HG02610 (cell line): ENCODE measurements at regions not wholly inside any gene's neighbourhood (a gene's known extent, or its start where the extent isn't known, plus 50 kb on each side); places are given as distances from the start of the nearest gene placed in this dataset.
"Not testable (repeated sequence)": the region's sequence is repeated elsewhere in the genome, so short reads cannot be mapped to it uniquely, and the experiment has no call there.

Experiments used
- ATAC-seq: cut with Tn5 transposase; IDR thresholded peaks from one replicate; pipeline ENCODE4 v1.9.1; 2021; ENCODE audit warnings: mild to moderate bottlenecking, moderate library complexity; ENCODE audit not compliant: unreplicated experiment

- ATAC-seq: no peak
Observed at GRCh38 chr4:62771983-62772557, 1571.9 kb downstream of the ADGRL3 start.

DNA sequence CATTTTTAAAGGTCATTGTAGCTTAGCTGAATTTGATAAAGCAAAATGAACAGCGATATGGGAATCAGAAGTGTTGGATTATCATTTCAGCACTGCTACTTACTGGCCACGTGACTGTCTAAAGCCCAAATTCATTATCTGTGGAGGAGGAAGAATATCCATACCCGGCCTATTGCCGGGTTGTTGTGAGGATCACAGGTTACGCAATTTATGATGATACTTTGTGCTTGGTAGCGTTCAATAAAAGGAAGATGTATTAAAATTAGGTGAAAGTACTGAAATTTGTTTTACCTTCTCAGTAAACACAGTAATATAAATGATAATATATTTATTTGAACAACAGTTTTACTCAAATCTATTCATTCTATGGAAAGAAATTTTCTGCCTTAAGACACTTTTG lies 1540.2 kb downstream of the ADGRL3 start:
- ATAC-seq: no peak

DNA sequence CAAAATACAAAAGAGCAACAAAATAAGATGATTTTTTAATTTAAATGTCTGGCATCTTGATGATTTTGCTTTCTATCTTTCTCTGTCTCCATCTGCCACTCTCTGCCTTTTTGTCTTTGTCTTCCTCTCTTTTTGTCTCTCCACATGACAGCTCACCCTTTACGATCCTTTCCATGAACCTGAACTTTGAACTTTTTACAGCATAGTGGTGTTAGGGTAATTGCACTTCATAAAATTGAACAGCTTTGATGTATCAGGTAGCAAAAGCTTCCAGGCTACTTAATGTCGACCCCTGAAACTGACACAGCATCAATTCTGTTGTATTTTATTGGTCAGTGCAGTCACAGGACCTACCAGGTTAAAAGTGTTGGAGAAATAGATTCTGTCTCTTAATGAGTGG lies 1517.0 kb downstream of the ADGRL3 start:
- no peak for ATAC-seq

DNA sequence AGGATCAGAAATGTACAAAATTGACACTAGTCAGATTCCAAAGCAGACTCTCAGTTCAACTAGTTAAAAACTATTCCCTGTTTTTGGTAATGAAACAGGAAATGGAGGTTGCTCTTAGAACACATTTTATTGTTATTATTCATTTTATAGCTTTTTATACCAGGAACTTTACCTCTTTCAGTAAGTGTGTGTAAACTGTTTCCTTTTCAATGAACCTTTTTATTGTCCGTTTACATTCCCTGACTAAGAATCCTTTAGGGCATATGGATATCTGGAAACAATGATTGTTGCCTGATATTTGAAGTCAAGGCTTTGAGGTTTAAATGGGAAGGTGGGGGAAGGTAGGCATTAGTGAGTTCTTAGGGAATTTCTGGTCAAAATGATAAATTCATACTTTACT lies 1511.4 kb downstream of the ADGRL3 start:
- ATAC-seq: no peak

GRCh38 chr4:62709618-62710252 lies 1509.6 kb downstream of the ADGRL3 start:
- no peak for ATAC-seq

DNA sequence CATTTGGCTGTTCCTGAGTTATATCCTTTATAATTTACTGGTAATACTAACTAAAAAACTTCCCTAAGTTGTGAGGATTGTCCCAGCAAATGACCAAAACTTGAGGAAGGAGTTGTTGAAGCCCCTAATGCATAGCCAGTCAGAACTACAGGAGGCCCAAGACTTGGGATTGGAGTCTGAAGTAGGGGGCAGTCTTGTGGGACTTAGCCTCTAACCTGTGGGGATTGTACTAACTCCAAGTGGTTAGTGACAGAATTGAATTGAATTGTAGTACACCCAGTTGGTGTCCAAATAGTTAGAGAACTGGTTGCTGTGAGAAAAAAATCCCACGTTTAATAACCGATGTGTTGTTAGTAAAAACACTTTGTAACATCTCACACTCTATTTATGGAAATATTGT lies 1506.3 kb downstream of the ADGRL3 start:
- ATAC-seq: no peak

DNA sequence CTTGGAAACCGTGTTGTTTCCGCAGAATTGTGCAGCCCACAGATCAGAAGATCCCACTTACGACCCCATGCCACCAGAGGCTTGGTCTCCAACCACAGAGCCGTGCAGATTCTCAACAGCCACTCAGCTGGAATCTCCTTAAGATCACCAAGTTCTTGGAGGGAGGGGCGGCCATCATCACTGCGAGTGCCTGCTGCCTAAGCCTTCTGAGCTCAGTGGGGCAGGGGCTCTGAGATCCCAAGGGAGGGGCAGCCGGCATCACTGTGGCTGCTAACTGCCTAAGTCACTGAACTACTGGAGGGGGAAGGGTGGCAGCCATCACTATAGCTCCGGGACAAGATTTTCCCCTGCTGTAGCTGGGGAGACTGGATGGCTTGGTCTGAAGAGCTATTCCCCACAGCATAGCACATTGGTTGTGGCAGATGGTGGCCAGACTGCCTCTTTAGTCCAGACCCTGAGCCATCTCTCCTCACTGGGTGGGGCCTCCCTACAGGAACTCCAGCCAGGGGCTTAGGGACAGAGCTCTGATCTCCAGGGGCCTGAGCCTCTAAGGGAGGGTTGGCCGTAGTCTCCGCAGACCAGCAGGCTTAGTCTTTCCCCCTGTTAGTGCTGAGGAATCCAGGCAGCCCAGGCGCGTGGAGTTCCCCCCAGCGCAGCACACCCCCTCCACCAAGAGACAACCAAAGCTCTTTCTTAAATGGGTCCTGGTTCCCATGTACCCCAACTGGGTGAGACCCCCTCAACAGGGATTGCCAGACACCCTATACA lies 1483.9 kb downstream of the ADGRL3 start:
- no peak for ATAC-seq

DNA sequence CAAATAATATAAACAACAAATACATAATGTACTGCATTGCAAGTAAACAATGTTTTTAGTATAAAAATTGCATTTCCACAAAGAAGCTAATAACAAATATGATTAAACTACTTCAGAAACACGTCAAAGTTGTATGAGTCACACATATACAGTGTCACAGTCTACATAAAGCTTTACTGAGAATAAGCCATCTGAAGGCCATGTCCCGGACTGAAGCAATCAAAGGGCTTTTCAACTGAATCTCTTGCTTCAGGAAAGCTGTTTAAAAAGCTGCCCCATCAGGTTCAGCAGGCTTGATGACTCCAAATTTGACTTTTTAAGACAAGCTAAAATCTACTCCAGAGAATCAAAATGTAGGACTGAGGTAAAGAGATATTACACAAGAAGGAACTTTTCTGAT lies 1476.8 kb downstream of the ADGRL3 start:
- no peak for ATAC-seq

DNA sequence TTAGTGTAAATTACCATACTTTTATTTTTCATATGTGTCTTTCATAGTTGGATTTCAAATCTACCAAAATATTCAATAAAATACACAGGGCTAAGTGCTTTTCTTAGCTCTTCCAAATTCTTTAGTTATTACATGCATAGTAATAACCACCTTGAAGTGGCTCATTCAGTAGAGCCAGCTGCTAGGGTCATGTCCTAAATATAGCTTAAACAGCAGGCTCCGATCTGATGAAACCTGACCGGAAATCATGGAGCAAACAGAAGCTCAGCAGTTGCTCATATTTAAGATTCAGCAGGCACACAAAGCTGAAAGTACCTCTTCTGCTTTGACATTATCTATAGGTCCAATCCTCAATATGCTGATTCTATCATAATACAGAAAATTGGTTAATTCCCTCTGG lies 1470.4 kb downstream of the ADGRL3 start:
- no peak for ATAC-seq

DNA sequence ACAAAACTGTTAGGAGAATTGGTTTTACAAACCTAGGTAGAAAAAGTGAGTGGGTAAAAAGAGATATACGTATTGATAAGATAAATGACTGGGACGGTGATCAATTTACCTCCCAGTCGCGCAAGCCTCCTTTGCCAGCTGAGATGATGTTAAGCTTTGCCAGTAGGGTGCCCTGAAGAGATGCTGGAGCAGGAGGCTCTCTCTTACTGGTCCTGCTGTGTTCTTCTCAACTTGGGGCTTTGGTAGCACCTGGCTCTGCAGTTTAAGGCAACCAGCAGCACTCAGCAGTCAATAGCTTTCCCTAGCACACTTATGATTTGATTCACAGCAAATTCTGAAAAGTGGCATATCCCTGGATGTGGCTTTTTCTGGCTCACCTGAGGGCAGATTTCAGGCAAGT lies 1461.7 kb downstream of the ADGRL3 start:
- no peak for ATAC-seq

DNA sequence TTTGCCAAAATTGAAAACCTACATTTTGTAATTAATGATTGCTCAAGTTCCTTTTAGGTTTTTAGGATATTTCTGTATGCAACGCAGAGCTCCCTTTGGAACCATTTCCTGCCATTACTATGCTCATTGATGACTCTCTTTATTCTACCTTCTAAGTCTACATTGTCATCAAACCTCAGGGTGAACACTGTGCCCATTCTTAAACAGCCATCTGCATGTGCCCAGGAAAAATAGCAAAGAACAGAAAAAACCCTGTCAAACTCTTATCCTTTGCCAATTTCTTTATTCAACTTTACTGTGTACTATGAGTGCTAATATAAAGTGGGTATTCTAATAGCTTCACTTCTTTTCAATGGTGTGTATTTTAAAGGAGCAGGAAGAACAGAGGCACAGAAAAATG lies 1455.9 kb downstream of the ADGRL3 start:
- ATAC-seq: no peak

GRCh38 chr4:62644372-62644771 lies 1444.2 kb downstream of the ADGRL3 start:
- peak; percentile 81 for ATAC-seq

DNA sequence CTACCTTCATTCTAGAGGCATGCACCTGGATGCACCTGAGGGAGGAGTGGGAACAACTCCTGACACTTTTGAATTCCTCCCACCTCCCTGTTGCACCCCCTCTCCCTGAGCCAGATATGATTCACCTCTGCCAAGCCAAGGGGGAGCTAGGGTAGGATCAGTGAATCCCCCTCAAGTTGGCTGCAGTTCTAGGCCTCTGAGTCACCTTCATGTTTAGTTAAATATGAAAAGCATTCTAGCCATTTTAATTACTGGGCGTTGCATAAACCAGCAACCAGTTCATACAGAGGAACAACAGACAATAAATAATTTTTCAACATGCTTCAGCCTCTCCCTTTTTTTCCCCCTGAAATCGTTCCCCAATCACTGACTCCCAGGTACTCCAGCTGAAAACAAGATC lies 1440.2 kb downstream of the ADGRL3 start:
- ATAC-seq: no peak

GRCh38 chr4:62627671-62628070 lies 1427.5 kb downstream of the ADGRL3 start:
- no peak for ATAC-seq

GRCh38 chr4:62627141-62627540 lies 1427.0 kb downstream of the ADGRL3 start:
- ATAC-seq: no peak

DNA sequence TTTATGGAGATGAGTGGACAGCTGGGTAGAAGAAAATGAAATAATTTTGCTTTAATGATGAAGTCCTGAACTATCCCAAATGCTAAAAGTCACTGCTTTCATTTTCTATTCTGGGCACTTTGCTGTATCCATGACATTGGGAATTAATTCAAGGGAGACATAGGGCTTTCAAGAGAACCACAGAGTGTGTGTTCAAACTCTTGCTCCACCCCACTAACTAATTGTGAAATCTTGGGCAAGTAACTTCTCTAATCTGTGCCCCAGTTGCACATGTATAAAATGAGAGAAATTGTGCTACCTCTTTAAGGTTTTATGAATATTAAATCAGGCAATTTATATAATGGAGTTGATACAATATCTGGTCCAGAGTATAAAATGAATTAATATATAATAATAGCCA lies 1422.0 kb downstream of the ADGRL3 start:
- ATAC-seq: no peak

GRCh38 chr4:62619971-62620370 lies 1419.8 kb downstream of the ADGRL3 start:
- ATAC-seq: no peak

GRCh38 chr4:62618042-62618441 lies 1417.9 kb downstream of the ADGRL3 start:
- no peak for ATAC-seq

- ATAC-seq: no peak
Observed at GRCh38 chr4:62601737-62602136, 1401.6 kb downstream of the ADGRL3 start.

DNA sequence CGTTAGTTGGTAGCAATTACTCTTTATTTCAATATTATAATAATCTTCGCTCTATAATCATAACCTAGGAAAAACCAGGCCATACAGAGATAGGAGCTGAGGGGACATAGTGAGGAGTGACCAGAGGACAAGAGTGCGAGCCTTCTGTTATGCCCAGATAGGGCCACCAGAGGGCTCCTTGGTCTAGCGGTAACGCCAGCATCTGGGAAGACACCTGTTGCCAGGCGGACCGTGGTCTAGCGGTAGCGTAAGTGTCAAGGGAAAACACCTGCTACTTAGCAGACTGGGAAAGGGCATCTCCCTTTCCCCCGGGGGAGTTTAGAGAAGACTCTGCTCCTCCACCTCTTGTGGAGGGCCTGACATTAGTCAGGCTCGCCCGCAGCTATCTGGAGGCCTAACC lies 1395.1 kb downstream of the ADGRL3 start:
- ATAC-seq: not testable (repeated sequence)

DNA sequence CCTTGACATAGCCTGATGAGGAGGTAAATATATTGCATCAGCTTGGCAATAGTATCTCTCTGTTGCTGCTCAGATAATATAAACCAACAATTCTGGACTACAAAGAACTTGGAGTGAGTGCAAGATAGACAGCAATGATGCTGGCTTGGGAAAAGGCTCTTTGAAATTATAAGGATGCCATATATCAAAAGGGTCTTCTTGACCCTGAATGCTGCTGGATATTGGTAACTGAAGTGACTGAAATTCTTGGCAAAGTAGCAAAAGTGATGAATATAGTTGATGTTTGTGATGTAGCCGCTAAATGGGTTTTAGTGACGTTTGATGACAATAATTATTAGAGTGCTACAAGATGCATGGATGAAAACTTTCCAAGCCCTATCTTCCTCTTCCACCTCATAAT lies 1391.6 kb downstream of the ADGRL3 start:
- ATAC-seq: no peak

GRCh38 chr4:62588671-62589070 lies 1388.5 kb downstream of the ADGRL3 start:
- ATAC-seq: no peak
